ENCODE measurements at regions not wholly inside any gene's neighbourhood (a gene's known extent, or its start where the extent isn't known, plus 50 kb on each side); places are given as distances from the start of the nearest gene placed in this dataset.
"Not testable (repeated sequence)": the region's sequence is repeated elsewhere in the genome, so short reads cannot be mapped to it uniquely, and the experiment has no call there.

GRCh38 chr3:82259994-82260393 is 498.5 kb upstream of the GBE1 start:
- DNase-seq: no peak

DNA sequence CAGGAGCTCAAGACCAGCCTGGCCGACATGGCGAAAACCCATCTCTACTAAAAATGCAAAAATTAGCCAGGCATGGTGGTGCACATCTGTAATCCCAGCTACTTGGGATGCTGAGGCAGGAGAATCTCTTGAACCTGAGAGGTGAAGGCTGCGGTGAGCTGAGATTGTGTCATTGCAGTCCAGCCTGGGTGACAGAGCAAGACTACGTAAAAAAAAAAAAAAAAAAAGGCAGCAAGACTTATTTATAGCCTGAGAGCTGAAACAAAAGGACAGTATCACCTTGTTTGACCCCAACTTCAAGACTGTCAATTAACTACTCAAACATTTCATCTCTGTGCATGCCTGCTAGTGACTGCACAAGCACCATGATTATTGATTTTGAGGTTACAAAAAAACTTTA is 478.9 kb upstream of the GBE1 start:
- no peak for DNase-seq

DNA sequence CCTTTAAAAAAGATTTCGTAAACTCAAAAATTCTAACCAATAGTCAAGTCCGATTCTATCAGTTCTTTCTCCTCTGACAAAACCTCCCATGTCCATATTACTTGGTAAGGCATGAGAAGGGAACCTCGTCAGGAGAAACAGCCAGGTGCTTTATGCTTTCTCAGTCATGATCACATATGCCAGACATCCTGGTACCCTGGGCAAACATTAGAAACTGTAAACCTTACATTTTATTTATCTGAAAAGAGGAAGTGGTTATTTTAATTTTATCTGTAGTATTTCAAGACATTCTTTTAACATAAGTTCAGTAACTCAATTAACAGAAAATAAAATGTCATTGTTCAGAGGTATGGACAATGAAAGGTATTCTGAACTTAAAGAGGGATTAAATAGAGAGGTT is 474.8 kb upstream of the GBE1 start:
- DNase-seq: no peak

DNA sequence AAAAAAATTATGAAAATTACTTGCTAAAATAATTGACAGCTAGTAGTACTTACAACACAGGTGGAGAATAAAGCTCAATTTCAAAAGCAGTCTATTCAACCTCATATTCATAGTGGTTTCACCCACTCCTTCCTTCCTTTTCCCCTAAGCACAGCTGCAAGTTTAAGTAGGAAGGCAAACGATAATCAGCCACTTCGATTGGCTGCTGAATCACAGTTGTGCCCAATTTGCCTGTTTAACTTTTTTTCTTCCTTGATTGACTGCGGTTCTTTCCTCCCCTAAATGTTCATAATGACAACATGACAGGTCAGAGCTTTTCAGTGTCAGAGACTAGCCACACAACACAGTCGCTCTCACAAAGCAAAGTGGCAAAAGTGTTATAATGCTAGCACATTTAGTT is 468.0 kb upstream of the GBE1 start:
- no peak for DNase-seq

GRCh38 chr3:82224661-82225060 is 463.2 kb upstream of the GBE1 start:
- no peak for DNase-seq

DNA sequence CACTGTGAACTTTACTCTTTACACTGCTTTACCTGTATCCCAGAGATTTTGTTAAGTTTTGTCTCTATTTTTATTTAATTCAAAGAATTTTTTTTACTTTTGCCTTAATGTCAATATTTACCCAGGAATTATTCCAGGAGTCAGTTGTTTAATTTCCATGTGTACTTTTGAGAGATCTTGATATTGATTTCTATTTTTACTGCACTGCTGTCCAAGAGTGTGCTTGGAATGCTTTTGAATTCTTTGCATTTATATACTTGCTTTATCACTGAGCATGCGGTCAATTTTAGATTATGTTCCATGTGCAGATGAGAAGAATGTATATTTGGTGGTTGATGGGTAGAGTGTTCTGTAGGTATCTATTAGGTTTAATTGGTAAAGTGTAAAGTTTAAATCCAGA is 461.0 kb upstream of the GBE1 start:
- DNase-seq: no peak

DNA sequence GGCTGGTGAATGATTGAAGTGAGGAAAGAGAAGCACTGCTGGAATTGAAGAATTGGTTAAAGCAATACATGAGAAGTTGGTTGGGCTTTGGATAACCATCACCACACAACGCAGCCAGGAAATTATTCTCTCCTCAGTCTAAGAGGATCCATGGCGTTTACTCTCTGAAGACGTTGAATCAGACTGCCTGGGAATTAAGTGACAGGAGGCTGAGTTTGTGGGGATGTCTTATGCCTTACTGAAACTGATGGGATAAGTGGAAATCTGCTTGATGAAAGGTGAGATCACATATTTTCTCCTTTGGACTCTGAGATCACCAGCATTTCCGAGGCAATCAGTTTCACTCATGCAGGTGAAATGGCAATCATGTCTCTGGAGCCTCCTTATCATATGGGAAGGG is 456.1 kb upstream of the GBE1 start:
- DNase-seq: no peak

GRCh38 chr3:82208002-82208710 is 446.7 kb upstream of the GBE1 start:
- DNase-seq: no peak

GRCh38 chr3:82202269-82202668 is 440.8 kb upstream of the GBE1 start:
- peak; percentile 27 for DNase-seq

DNA sequence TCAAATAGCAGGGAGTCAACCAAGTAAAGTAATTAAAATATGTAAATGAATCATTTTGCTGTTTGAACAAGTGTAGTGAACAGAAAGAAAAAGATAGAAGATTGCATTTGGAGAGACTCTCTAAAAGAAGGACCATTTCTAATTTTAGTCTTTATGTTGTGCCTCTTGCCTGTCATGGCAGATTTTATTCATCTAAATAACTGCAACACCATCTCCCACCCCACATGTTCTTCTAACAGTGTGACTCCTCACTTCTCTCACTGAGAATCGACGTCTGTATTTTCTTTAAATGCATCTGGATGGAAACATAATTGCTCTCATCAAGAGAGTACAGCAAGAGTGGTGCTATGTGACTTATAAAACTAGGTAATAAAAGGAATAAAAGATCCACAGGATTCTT is 439.9 kb upstream of the GBE1 start:
- no peak for DNase-seq

- DNase-seq: no peak
Observed at GRCh38 chr3:82198009-82198408, 436.6 kb upstream of the GBE1 start.

- DNase-seq: no peak
Observed at GRCh38 chr3:82196645-82197044, 435.2 kb upstream of the GBE1 start.

- no peak for DNase-seq
Observed at GRCh38 chr3:82194870-82195269, 433.4 kb upstream of the GBE1 start.

DNA sequence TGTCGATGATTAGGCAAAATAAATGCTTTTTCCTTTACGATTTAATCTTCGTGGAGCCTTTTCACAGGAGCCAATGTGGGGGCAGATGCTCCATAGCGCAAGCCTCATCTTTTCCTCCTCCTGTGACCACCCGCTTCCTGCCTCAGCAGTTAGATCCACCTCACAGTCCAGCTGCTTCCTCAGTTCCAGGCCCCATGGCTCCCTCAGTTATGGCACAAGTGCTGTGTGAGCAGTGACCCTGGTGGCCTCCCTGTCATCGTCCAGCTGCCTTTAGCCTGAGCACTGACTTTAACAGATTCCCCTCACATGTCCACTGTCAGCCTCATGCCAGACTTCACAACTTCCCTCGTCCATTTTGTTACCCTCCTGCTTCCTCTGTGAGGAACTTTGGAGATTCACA is 424.6 kb upstream of the GBE1 start:
- no peak for DNase-seq

- DNase-seq: no peak
Observed at GRCh38 chr3:82179291-82179690, 417.8 kb upstream of the GBE1 start.

DNA sequence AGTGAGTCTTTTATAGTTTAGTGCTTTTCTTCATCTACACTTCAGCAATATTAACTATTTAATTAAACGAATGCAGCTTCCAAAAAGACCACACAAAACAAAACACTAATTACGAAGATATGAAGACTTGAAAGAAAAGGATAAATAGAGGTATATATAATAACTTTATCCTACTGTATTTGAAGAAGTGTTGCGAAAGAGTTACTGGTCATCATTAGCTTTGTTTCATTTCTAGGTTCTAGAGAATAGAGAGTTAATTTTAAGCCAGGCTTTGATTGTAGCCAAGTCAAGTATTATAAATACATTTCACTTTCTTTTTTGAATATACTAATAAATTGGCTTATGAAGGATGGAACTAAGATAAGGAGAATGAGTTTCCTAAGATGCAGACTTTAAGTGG is 416.8 kb upstream of the GBE1 start:
- no peak for DNase-seq

DNA sequence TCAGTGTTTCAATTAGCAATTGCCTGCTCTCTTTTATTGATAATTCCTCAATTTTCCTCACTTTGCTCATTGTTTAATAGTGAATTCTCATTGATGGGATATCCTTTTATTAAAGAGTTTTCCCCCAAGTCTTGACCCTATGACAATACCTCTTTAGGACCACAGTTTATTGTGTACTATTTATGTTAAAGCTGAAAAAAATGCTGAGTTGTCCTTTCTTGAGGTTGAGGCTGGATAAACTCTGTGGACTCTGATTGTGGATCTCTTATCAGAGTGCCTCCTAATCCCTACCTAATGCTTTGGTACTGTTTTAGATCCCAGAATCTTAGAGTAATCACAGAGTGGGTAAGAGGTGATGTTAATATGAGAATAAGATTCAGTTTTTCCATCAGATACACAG is 416.3 kb upstream of the GBE1 start:
- DNase-seq: no peak

DNA sequence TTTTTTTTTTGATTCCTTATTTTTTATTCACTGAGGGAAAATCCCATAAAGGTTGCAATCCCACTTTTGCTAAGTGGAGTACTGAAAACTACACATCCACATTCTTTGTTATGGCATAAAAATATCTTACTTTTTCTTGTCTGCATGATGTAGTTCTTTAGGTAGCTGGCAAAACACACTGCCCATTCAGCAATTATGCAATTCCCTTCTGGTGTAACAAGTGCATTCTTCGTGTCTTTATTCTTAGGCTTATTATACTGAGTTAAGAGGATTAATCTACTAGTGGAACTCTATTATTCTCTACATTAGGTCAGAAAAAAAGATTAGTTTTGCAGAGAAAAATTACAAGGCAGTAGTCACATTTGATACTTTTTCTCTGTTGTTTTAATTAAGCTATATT is 403.8 kb upstream of the GBE1 start:
- DNase-seq: no peak

DNA sequence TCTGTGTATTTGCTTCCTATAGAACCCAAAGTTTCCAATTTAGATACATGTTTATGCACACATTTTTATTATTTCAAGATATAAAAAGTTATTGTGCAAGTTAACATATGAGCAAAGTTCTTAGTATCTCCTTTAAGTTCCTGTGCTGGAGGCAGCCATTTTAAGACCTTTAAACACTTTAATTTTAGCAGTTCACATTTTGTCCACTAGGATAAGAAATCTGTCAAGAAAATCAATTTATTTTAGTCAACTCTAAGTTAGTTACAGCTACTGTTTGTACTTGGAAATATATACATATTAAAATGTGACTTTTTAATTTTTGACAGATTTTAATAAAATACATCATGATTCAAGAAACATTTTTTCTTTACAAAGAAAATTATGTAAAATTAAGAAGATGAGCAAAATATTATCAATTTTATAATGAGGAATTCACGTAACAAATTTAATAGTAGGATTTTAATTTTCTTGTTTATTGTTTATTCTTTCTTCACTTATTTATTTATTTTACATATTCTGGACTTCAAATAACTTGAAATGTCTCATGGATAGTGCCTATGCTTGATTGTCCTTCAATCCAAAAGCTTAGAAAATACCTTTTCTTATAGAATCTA is 402.6 kb upstream of the GBE1 start:
- DNase-seq: no peak

DNA sequence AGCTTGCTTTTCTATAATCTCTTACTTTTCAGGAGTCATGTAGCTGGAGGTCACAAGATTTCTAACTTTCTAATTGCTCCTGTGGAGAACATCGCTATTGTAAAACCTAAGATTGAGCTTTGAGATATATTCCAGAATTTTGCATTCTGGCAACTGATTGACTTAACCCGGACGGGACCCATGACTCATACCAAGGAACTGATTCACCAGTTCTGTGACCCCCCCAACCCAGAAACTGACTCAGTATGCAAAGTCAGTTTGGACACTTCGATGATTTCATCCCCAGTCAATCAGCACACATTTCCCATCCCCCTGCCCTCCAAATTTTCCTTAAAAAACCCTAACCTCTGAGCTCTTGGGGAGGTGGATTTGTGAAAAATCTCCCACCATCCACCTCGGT is 396.5 kb upstream of the GBE1 start:
- DNase-seq: no peak

- DNase-seq: not testable (repeated sequence)
Observed at GRCh38 chr3:82153892-82154291, 392.4 kb upstream of the GBE1 start.

- DNase-seq: no peak
Observed at GRCh38 chr3:82145742-82146141, 384.3 kb upstream of the GBE1 start.

- no peak for DNase-seq
Observed at GRCh38 chr3:82144811-82145210, 383.4 kb upstream of the GBE1 start.

DNA sequence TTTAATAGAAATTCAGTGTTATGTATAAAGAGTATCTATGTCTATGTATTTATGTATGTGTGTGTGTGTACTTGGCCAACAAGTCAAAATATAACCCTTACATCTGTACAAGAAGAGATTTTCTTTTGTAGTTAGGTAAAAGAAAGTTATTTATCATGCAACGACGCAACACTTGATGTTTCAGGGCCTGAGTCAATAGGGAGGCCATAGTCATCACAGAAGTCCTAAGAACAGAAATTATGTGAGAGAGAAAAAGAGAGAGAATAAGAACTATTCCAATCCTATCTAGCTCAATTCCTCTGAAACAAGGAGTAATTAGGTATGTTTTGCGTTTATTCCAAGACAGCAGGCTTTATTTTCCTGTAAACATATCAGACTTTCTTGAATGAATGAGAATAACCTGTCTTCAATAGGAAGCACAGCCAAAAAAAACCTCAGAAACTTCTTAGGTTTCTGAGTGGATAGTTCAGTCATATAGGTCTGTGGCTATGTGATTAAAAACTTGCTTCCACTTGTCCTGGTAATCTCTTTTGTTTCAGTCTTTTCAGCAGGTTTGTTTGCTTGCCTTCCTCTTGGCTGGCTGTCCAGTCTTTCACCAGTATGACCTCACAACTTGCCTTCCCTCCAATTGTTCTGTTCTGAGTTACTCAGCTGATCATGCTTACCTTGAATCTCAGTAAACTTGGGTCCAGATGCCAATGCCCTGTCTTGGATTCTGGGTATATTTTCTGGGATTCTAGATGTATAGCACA is 382.4 kb upstream of the GBE1 start:
- no peak for DNase-seq

Measured in eye (tissue), 1 donor.